CD4-positive, alpha-beta T cell treated with Interleukin-6 at 100 ng/mL for 8 hours (primary cell): ENCODE measurements at regions not wholly inside any gene's neighbourhood (a gene's known extent, or its start where the extent isn't known, plus 50 kb on each side); places are given as distances from the start of the nearest gene placed in this dataset.
"Not testable (repeated sequence)": the region's sequence is repeated elsewhere in the genome, so short reads cannot be mapped to it uniquely, and the experiment has no call there.

Experiments
- DNase-seq: peaks from one replicate; pipeline ENCODE4 v3.0.0-alpha.2; 2020; ENCODE audit warnings: mixed read lengths, low spot score

- DNase-seq: not testable (repeated sequence)
Observed at GRCh38 chr1:120617493-120617892, 106.3 kb upstream of the NBPF26 start.

GRCh38 chr1:120619867-120620692 lies 103.7 kb upstream of the NBPF26 start:
- not testable (repeated sequence) for DNase-seq

- not testable (repeated sequence) for DNase-seq
Observed at GRCh38 chr1:120620693-120620969, 103.1 kb upstream of the NBPF26 start.

- not testable (repeated sequence) for DNase-seq
Observed at GRCh38 chr1:120621278-120621677, 102.5 kb upstream of the NBPF26 start.

GRCh38 chr1:120623539-120623938 lies 100.2 kb upstream of the NBPF26 start:
- DNase-seq: not testable (repeated sequence)

GRCh38 chr1:120624565-120625064 lies 99.1 kb upstream of the NBPF26 start:
- peak; percentile 0 for DNase-seq

GRCh38 chr1:120629832-120630455 lies 93.8 kb upstream of the NBPF26 start:
- not testable (repeated sequence) for DNase-seq

- DNase-seq: not testable (repeated sequence)
Observed at GRCh38 chr1:120634816-120635806, 88.6 kb upstream of the NBPF26 start.

GRCh38 chr1:120640261-120641013 lies 83.3 kb upstream of the NBPF26 start:
- not testable (repeated sequence) for DNase-seq

- DNase-seq: not testable (repeated sequence)
Observed at GRCh38 chr1:120641014-120641302, 82.8 kb upstream of the NBPF26 start.

- DNase-seq: not testable (repeated sequence)
Observed at GRCh38 chr1:120647182-120647581, 76.6 kb upstream of the NBPF26 start.

GRCh38 chr1:120648915-120649623 lies 74.7 kb upstream of the NBPF26 start:
- not testable (repeated sequence) for DNase-seq

- DNase-seq: not testable (repeated sequence)
Observed at GRCh38 chr1:120649730-120650129, 74.0 kb upstream of the NBPF26 start.

- not testable (repeated sequence) for DNase-seq
Observed at GRCh38 chr1:120654114-120654513, 69.6 kb upstream of the NBPF26 start.

GRCh38 chr1:120655394-120655793 lies 68.4 kb upstream of the NBPF26 start:
- not testable (repeated sequence) for DNase-seq

GRCh38 chr1:120656116-120656515 lies 67.6 kb upstream of the NBPF26 start:
- DNase-seq: not testable (repeated sequence)

GRCh38 chr1:120657804-120658203 lies 65.9 kb upstream of the NBPF26 start:
- DNase-seq: not testable (repeated sequence)

GRCh38 chr1:120658622-120659021 lies 65.1 kb upstream of the NBPF26 start:
- DNase-seq: not testable (repeated sequence)

- not testable (repeated sequence) for DNase-seq
Observed at GRCh38 chr1:120659133-120659532, 64.6 kb upstream of the NBPF26 start.

- DNase-seq: not testable (repeated sequence)
Observed at GRCh38 chr1:120664376-120665249, 59.1 kb upstream of the NBPF26 start.
